ENCODE measurements at regions not wholly inside any gene's neighbourhood (a gene's known extent, or its start where the extent isn't known, plus 50 kb on each side); places are given as distances from the start of the nearest gene placed in this dataset.
A peak's percentile ranks its signal among the peaks of the same experiment; 100 is the strongest.

DNA sequence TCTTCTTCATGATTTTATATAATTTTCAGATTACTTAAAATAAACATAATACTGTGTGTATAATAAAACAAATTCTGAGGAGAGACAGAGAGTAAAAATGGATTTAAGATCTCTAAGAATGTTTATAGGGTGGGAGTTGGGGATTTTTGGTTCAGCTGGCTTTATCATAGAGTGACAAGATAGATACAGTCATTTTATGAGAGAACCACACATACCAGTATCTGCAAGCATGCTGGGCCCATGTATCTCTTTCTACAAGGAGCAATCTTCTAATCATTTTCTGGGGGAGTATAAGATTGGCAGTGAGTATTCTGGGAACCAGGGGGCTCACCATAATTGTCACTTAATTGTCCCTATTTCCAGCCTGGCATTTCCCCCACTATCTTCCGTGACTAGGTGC, 64.3 kb upstream of the DUSP10 start:
- Histone ChIP-seq H4K20me1 (no peaks in the 10 kb centered on the region), H3K9me3 (no peaks in the 10 kb centered on the region), H3K4me1 (peaks cover 35% of the 10 kb centered on the region), H3K36me3 (no peaks in the 10 kb centered on the region), H3K4me2 (peak overlapping the region; percentile 67), H3K4me3 (no peak overlapping the region), H3K9ac (no peak overlapping the region), H3K27me3 (no peaks in the 10 kb centered on the region), H3K27ac (peak overlapping the region; percentile 16; the same call in 1 of the 2 replicates)
- TF ChIP-seq Cebpa-rat (IDR thresholded peaks at IDR 0.05), result no peak

DNA sequence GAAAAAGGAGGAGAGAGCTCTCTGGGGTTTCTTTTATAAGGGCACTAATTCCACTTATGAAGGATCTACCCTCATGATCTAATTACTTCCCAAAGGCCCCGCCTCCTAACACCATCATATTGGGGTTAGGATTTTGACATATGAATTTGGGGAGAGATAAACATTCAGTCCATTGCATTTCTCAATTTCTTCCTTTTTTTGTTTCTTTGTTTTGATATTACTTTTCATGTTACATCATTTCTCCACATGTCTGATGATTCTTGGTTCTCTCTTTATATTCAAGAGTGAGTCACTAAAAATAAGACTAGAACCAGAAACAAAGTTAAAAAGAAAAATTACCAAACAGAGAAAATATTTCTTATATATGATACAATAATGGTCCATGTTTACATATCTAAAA, 63.2 kb upstream of the DUSP10 start:
- Histone ChIP-seq H3K9me3 (peaks cover 6% of the 10 kb centered on the region), H3K4me2 (no peak overlapping the region), H4K20me1 (no peaks in the 10 kb centered on the region), H3K36me3 (no peaks in the 10 kb centered on the region), H3K4me1 (peaks cover 35% of the 10 kb centered on the region), H3K27ac (no peak overlapping the region), H3K27me3 (no peaks in the 10 kb centered on the region), H3K9ac (no peak overlapping the region), H3K4me3 (no peak overlapping the region)
- TF ChIP-seq Cebpa-rat (IDR thresholded peaks at IDR 0.05), result no peak

DNA sequence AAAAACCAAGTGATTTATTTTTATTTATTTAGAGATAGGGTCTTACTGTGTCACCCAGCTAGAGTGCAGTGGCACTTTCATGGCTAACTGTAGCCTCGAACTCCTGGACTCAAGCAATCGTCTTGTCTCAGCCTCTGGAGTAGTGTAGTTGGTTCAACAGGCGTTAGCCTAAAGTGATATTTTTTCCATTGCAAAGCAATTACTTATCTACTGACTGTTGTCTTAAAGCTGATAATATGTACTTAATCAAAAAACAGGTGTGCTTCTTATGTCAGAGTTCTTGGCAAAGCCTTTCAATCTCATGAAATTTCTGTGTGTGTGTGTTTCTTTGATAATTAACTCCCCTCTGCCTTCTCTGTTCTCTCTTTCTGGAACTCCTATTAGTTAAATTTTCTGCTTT, 62.4 kb upstream of the DUSP10 start:
- H3K9me3 ChIP-seq, result peaks cover 12% of the 10 kb centered on the region
- no peak overlapping the region for H3K27ac ChIP-seq
- no peak overlapping the region for H3K9ac ChIP-seq
- peaks cover 27% of the 10 kb centered on the region for H3K4me1 ChIP-seq
- no peak for TF ChIP-seq Cebpa-rat (IDR thresholded peaks at IDR 0.05)
- H3K27me3 ChIP-seq, result no peaks in the 10 kb centered on the region
- H4K20me1 ChIP-seq, result no peaks in the 10 kb centered on the region
- no peak overlapping the region for H3K4me3 ChIP-seq
- H3K36me3 ChIP-seq, result no peaks in the 10 kb centered on the region
- no peak overlapping the region for H3K4me2 ChIP-seq

DNA sequence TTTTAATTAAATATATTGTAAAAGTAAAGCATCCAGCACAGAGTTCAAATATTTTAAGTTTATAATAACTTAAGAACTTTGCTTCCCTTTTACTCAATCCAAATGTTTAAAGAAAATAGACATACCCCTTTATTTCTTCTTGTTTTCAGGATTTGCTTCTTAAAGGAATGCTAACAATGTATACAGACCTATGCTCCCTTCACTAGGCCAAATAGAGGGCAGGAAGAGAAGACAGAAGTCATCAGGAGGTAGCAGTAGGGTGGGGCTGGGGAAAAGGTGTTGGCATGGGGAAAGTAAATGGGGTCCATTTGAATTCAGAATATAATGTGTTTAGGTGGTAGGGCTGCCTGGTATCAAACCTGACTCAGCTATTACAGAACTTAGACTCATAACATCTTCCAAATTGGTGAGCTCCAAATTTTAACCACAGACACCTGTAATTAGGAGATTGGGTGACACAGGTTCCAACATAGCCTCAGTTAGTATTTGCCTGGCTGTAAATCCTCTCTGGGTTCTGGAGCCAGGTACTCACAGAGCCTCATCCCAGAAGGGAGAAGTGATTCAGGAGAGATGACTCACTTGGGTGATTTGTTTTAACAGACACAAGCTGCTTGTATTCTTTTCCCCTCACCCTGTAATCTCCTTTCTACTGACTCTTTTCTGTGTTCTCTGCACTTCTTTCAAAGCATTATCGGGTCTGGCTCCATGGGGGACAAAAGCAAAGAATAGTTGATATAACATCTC, 60.1 kb upstream of the DUSP10 start:
- no peak overlapping the region for H3K9ac ChIP-seq
- no peak for TF ChIP-seq Cebpa-rat (IDR thresholded peaks at IDR 0.05)
- H3K4me1 ChIP-seq, result peaks cover 8% of the 10 kb centered on the region
- H3K36me3 ChIP-seq, result no peaks in the 10 kb centered on the region
- no peak overlapping the region for H3K4me3 ChIP-seq
- H3K4me2 ChIP-seq, result no peak overlapping the region
- peaks cover 13% of the 10 kb centered on the region for H3K9me3 ChIP-seq
- no peaks in the 10 kb centered on the region for H3K27me3 ChIP-seq
- H4K20me1 ChIP-seq, result no peaks in the 10 kb centered on the region
- H3K27ac ChIP-seq, result no peak overlapping the region

DNA sequence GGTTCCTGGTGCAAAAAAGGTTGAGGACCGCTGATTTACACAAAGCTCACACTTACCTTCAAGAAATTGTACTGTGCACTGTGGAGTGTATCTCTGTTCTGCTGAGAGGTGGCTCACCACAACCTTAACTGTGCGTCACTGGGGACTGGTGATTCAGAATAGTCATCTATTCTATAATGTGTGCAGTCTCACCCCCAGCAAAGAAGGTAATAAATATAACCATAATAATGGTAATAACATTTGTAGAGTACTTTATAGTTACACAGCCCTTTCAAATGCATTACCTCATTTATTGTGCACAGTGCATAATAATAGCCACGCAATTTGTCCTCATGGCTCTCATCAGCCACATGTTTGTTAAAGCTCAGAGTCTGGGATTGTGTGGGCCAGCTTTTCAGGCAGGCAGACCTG, 59.4 kb upstream of the DUSP10 start:
- no peak overlapping the region for H3K4me3 ChIP-seq
- peaks cover 13% of the 10 kb centered on the region for H3K9me3 ChIP-seq
- H3K27ac ChIP-seq, result no peak overlapping the region
- H3K9ac ChIP-seq, result no peak overlapping the region
- no peak overlapping the region for H3K4me2 ChIP-seq
- TF ChIP-seq Cebpa-rat (IDR thresholded peaks at IDR 0.05), result no peak
- H3K27me3 ChIP-seq, result no peaks in the 10 kb centered on the region
- no peaks in the 10 kb centered on the region for H3K36me3 ChIP-seq
- no peaks in the 10 kb centered on the region for H4K20me1 ChIP-seq
- peaks cover 2% of the 10 kb centered on the region for H3K4me1 ChIP-seq

DNA sequence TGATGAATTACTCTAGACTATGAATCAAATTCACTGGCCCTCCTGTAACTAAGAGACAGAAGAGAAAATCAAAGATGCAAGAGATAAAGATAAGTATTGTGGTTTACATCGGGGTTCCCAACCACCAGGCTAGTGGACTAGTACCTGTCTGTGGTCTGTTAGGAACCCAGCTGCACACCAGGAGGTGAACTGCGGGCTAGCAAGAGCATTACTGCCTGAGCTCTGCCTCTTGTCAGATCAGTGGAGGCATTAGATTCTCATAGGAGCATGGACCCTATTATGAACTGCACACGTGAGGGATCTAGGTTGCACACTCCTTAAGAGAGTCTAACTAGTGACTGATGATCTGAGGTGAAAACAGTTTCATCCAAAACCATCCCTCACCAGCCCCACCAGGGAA, 58.9 kb upstream of the DUSP10 start:
- no peak for TF ChIP-seq Cebpa-rat (IDR thresholded peaks at IDR 0.05)
- no peak overlapping the region for H3K27ac ChIP-seq
- H3K9ac ChIP-seq, result no peak overlapping the region
- peaks cover 13% of the 10 kb centered on the region for H3K9me3 ChIP-seq
- no peaks in the 10 kb centered on the region for H4K20me1 ChIP-seq
- no peaks in the 10 kb centered on the region for H3K36me3 ChIP-seq
- no peaks in the 10 kb centered on the region for H3K4me1 ChIP-seq
- no peaks in the 10 kb centered on the region for H3K27me3 ChIP-seq
- no peak overlapping the region for H3K4me2 ChIP-seq
- H3K4me3 ChIP-seq, result no peak overlapping the region

DNA sequence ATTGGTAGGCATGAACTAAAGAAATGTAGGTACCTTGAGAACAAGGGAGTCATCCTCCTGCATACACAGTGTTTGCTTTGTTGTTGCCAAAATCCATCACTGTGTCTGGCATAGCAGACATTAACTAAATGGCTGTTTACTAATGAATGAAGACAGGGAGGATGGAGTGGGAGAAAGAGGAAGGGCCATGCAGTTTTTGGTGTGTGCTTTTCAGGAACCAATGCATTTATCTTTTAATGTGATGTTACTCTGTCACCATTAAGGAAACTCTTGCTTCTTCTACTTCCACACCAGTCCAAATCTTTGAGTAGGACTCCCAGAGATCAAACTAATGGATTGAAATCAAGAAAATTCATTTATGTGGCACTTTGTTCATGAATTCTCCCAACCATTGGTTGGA, 55.6 kb upstream of the DUSP10 start:
- Histone ChIP-seq H3K9ac (no peak overlapping the region), H3K36me3 (no peaks in the 10 kb centered on the region), H4K20me1 (no peaks in the 10 kb centered on the region), H3K4me2 (no peak overlapping the region), H3K4me1 (peaks cover 18% of the 10 kb centered on the region), H3K27me3 (no peaks in the 10 kb centered on the region), H3K27ac (no peak overlapping the region), H3K9me3 (peaks cover 13% of the 10 kb centered on the region), H3K4me3 (no peak overlapping the region)
- no peak for TF ChIP-seq Cebpa-rat (IDR thresholded peaks at IDR 0.05)

DNA sequence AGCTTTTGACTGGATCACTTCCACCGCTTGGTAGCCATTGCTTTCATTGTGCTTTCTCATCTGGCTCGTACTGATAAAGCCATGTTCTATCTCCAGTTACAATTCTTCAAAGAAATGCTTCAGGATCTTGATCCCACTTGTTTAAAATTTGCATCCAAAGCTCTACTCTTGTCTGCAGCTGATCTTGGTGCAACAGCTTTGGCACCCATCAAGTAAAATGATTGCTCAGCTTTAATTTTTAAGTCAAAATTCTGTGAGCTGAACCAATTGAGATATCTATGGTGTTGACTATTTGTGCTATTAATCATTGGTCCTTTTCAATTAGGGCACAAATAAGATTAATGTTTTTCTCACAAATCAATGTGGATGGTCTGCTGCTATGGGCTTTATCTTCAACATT, 54.8 kb upstream of the DUSP10 start:
- peaks cover 13% of the 10 kb centered on the region for H3K9me3 ChIP-seq
- no peaks in the 10 kb centered on the region for H4K20me1 ChIP-seq
- H3K27me3 ChIP-seq, result no peaks in the 10 kb centered on the region
- H3K9ac ChIP-seq, result no peak overlapping the region
- no peak overlapping the region for H3K4me3 ChIP-seq
- no peaks in the 10 kb centered on the region for H3K36me3 ChIP-seq
- H3K27ac ChIP-seq, result no peak overlapping the region
- no peak for TF ChIP-seq Cebpa-rat (IDR thresholded peaks at IDR 0.05)
- H3K4me1 ChIP-seq, result peaks cover 18% of the 10 kb centered on the region
- no peak overlapping the region for H3K4me2 ChIP-seq

DNA sequence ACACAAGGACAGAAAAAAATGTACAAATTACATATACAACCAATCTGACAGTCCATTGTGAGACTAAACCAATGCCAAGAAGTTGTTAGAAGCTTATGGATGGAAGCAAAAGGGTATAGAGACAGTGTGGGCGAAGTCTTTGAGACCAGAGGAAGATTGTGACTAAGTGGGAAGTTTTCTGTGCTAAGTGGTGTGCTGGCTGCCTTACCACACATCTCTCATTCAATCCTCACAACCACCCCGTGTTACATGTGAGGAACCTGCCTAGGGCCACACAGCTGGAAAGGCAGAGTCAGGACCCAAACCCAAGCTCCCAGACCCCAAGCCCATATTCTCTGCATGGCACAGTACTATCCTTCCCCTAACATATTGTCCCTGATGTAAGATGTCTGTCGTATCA, 53.5 kb upstream of the DUSP10 start:
- Histone ChIP-seq H3K4me3 (no peak overlapping the region), H3K4me2 (no peak overlapping the region), H4K20me1 (no peaks in the 10 kb centered on the region), H3K36me3 (no peaks in the 10 kb centered on the region), H3K9ac (no peak overlapping the region), H3K27me3 (no peaks in the 10 kb centered on the region), H3K9me3 (peaks cover 7% of the 10 kb centered on the region; the same call in 1 of the 2 replicates), H3K27ac (no peak overlapping the region), H3K4me1 (peaks cover 18% of the 10 kb centered on the region)
- no peak for TF ChIP-seq Cebpa-rat (IDR thresholded peaks at IDR 0.05)

DNA sequence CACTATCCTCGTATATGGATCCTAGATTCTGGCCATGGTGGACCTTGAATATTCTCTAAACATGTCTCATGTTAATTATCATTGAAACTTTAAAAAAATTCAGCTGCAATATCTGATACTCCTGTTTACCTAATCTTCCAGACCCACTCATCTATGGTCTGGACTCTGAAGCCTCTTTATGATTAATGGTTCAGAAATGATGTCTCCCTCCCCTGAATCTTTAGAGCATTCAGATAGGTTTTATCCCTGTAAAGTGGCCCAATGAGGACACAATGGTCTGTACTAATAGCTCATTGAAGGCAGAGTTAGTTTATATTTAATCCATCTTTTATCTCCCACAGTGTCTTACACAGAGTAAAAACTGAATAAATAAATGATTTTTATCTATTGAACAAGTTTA, 53.0 kb upstream of the DUSP10 start:
- peaks cover 18% of the 10 kb centered on the region for H3K4me1 ChIP-seq
- H3K4me2 ChIP-seq, result no peak overlapping the region
- H3K27ac ChIP-seq, result no peak overlapping the region
- H3K9ac ChIP-seq, result no peak overlapping the region
- H3K36me3 ChIP-seq, result no peaks in the 10 kb centered on the region
- no peak overlapping the region for H3K4me3 ChIP-seq
- no peak for TF ChIP-seq Cebpa-rat (IDR thresholded peaks at IDR 0.05)
- H4K20me1 ChIP-seq, result no peaks in the 10 kb centered on the region
- peaks cover 7% of the 10 kb centered on the region; the same call in 1 of the 2 replicates for H3K9me3 ChIP-seq
- no peaks in the 10 kb centered on the region for H3K27me3 ChIP-seq

All from BLaER1 (cell line).